Endothelial cell of umbilical vein (primary cell): ENCODE measurements at regions not wholly inside any gene's neighbourhood (a gene's known extent, or its start where the extent isn't known, plus 50 kb on each side); places are given as distances from the start of the nearest gene placed in this dataset.

Experiments
- EZH2 ChIP-seq: IDR thresholded peaks from 2 replicates; pipeline ENCODE4 v1.6.1; 2012; ENCODE audit warnings: borderline replicate concordance, low read depth, mild to moderate bottlenecking, moderate library complexity, low read length, inconsistent platforms; ENCODE audit not compliant: severe bottlenecking
- POLR2A ChIP-seq: IDR thresholded peaks from 2 replicates; pipeline ENCODE4 v1.6.1; 2012; ENCODE audit warnings: low read depth, mild to moderate bottlenecking, control low read depth, low read length
- TF ChIP-seq, protein P1 (sequence below), 2 donors: IDR thresholded peaks; 1 replicate in 1 of 2; 2 replicates in 1 of 2; pipeline ENCODE4 v1.5.1; 2011; ENCODE audit warnings: low read length in 2 of 2, mild to moderate bottlenecking in 2 of 2, moderate library complexity in 2 of 2, control low read depth in 1 of 2, inconsistent platforms in 1 of 2, low read depth in 1 of 2; ENCODE audit not compliant: insufficient read depth in 1 of 2; ENCODE audit errors: extremely low read depth in 1 of 2

DNA sequence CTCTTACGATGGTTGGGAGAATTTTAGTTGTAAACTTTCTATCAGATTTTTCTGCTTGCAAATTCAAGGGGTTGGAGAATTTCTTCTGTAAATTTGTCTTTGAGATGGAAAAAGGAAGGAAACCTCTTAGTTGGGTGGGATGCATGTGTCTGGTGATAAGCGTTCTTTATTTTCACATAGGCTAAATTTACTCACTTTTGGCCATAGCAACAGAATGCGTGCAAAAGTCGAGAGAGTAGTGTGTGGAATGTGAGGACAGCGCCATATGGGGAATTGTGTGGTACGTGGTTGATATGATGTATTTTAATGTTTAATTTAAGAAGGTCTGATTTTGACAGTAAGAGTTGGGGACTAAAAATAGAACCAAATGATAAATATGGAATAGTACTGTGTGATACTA is 282.2 kb downstream of the TAF11L14 start:
- TF ChIP-seq EZH2 (no peak), POLR2A (no peak)
- TF ChIP-seq, protein P1, sequence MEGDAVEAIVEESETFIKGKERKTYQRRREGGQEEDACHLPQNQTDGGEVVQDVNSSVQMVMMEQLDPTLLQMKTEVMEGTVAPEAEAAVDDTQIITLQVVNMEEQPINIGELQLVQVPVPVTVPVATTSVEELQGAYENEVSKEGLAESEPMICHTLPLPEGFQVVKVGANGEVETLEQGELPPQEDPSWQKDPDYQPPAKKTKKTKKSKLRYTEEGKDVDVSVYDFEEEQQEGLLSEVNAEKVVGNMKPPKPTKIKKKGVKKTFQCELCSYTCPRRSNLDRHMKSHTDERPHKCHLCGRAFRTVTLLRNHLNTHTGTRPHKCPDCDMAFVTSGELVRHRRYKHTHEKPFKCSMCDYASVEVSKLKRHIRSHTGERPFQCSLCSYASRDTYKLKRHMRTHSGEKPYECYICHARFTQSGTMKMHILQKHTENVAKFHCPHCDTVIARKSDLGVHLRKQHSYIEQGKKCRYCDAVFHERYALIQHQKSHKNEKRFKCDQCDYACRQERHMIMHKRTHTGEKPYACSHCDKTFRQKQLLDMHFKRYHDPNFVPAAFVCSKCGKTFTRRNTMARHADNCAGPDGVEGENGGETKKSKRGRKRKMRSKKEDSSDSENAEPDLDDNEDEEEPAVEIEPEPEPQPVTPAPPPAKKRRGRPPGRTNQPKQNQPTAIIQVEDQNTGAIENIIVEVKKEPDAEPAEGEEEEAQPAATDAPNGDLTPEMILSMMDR (IDR thresholded peaks at IDR 0.05; ENCODE audit: extremely low read depth in 1 of 2, insufficient read depth in 1 of 2, low read depth in 1 of 2, low read length in 2 of 2), result no peak
